Parathyroid adenoma (tissue), 2 donors: ENCODE measurements at regions not wholly inside any gene's neighbourhood (a gene's known extent, or its start where the extent isn't known, plus 50 kb on each side); places are given as distances from the start of the nearest gene placed in this dataset.

Source experiments
- H2AFZ ChIP-seq: fragments of 300-600 bp; sonication (generic); one replicate; pipeline ENCODE4 v1.7.0; 2017; ENCODE audit warnings: antibody characterized with exemption, mild to moderate bottlenecking
- H3K27ac ChIP-seq: fragments of 300-600 bp; sonication (generic); one replicate; pipeline ENCODE4 v1.7.0; 2017
- H3K27me3 ChIP-seq: fragments of 300-600 bp; sonication (generic); one replicate; pipeline ENCODE4 v1.7.0; 2017; ENCODE audit warnings: low read length; ENCODE audit not compliant: control insufficient read depth, insufficient read depth
- H3K36me3 ChIP-seq: fragments of 300-600 bp; sonication (generic); one replicate; pipeline ENCODE4 v1.7.0; 2017; ENCODE audit warnings: low read length; ENCODE audit not compliant: control insufficient read depth, insufficient read depth
- H3K4me1 ChIP-seq: fragments of 300-600 bp; sonication (generic); one replicate; pipeline ENCODE4 v1.7.0; 2017; ENCODE audit warnings: control low read depth
- H3K4me2 ChIP-seq: fragments of 300-600 bp; sonication (generic); one replicate; pipeline ENCODE4 v1.7.0; 2017; ENCODE audit warnings: low read length
- H3K4me3 ChIP-seq: fragments of 300-600 bp; sonication (generic); one replicate; pipeline ENCODE4 v1.7.0; 2017; ENCODE audit warnings: low read depth, low read length
- H3K79me2 ChIP-seq: fragments of 300-600 bp; sonication (generic); one replicate; pipeline ENCODE4 v1.7.0; 2017; ENCODE audit warnings: control low read depth
- H3K9ac ChIP-seq: fragments of 300-600 bp; sonication (generic); one replicate; pipeline ENCODE4 v1.7.0; 2017; ENCODE audit warnings: mild to moderate bottlenecking
- H3K9me3 ChIP-seq: fragments of 300-600 bp; sonication (generic); one replicate; pipeline ENCODE4 v1.7.0; 2017; ENCODE audit warnings: low read length; ENCODE audit not compliant: control insufficient read depth
- CTCF ChIP-seq: fragments of 300-600 bp; sonication (generic); IDR thresholded peaks from one replicate; pipeline ENCODE4 v1.7.0; 2017; ENCODE audit warnings: antibody characterized with exemption, mild to moderate bottlenecking
- donor health status: primary hyperparathyroidism.

- no peaks in the 10 kb centered on the region for H3K9me3 ChIP-seq
- no peak overlapping the region for H3K9ac ChIP-seq
- no peaks in the 10 kb centered on the region for H3K79me2 ChIP-seq
- H3K36me3 ChIP-seq, result no peaks in the 10 kb centered on the region
- no peak overlapping the region for H2AFZ ChIP-seq
- TF ChIP-seq CTCF, result no peak
- no peak overlapping the region for H3K4me2 ChIP-seq
- H3K27ac ChIP-seq, result no peak overlapping the region
- H3K4me3 ChIP-seq, result no peak overlapping the region
- no peaks in the 10 kb centered on the region for H3K4me1 ChIP-seq
- no peaks in the 10 kb centered on the region for H3K27me3 ChIP-seq
These were observed 301.9 kb upstream of the TBX18 start for GRCh38 chr6:85066266-85066665.

- TF ChIP-seq CTCF, result no peak
- H3K27me3 ChIP-seq, result no peaks in the 10 kb centered on the region
- no peak overlapping the region for H3K27ac ChIP-seq
- no peaks in the 10 kb centered on the region for H3K36me3 ChIP-seq
- no peak overlapping the region for H3K9ac ChIP-seq
- H2AFZ ChIP-seq, result no peak overlapping the region
- no peaks in the 10 kb centered on the region for H3K9me3 ChIP-seq
- no peak overlapping the region for H3K4me2 ChIP-seq
- H3K4me3 ChIP-seq, result no peak overlapping the region
- no peaks in the 10 kb centered on the region for H3K4me1 ChIP-seq
- H3K79me2 ChIP-seq, result no peaks in the 10 kb centered on the region
These were observed 301.4 kb upstream of the TBX18 start for GRCh38 chr6:85065831-85066230.

GRCh38 chr6:85063611-85064010 is 299.2 kb upstream of the TBX18 start:
- Histone ChIP-seq H3K27ac (no peak overlapping the region), H3K27me3 (no peaks in the 10 kb centered on the region), H2AFZ (no peak overlapping the region), H3K9me3 (no peaks in the 10 kb centered on the region), H3K4me1 (no peaks in the 10 kb centered on the region), H3K79me2 (no peaks in the 10 kb centered on the region), H3K4me3 (no peak overlapping the region), H3K4me2 (no peak overlapping the region), H3K36me3 (no peaks in the 10 kb centered on the region), H3K9ac (no peak overlapping the region)
- no peak for TF ChIP-seq CTCF

- Histone ChIP-seq H3K79me2 (no peaks in the 10 kb centered on the region), H2AFZ (no peak overlapping the region), H3K27ac (no peak overlapping the region), H3K36me3 (no peaks in the 10 kb centered on the region), H3K4me2 (no peak overlapping the region), H3K4me3 (no peak overlapping the region), H3K9ac (no peak overlapping the region), H3K4me1 (no peaks in the 10 kb centered on the region), H3K27me3 (no peaks in the 10 kb centered on the region), H3K9me3 (no peaks in the 10 kb centered on the region)
- TF ChIP-seq CTCF, result no peak
These were observed 298.5 kb upstream of the TBX18 start for GRCh38 chr6:85062884-85063283.

GRCh38 chr6:85058806-85059205 is 294.4 kb upstream of the TBX18 start:
- Histone ChIP-seq H3K4me3 (no peak overlapping the region), H3K27me3 (no peaks in the 10 kb centered on the region), H3K36me3 (no peaks in the 10 kb centered on the region), H2AFZ (no peak overlapping the region), H3K9ac (no peak overlapping the region), H3K27ac (no peak overlapping the region), H3K9me3 (no peaks in the 10 kb centered on the region), H3K79me2 (no peaks in the 10 kb centered on the region), H3K4me2 (no peak overlapping the region), H3K4me1 (no peaks in the 10 kb centered on the region)
- no peak for TF ChIP-seq CTCF
